ENCODE measurements at regions not wholly inside any gene's neighbourhood (a gene's known extent, or its start where the extent isn't known, plus 50 kb on each side); places are given as distances from the start of the nearest gene placed in this dataset.

- H3K4me3 Mint-ChIP-seq = no peak overlapping the region
- no peaks in the 10 kb centered on the region for H3K36me3 Mint-ChIP-seq
- H3K27me3 Mint-ChIP-seq (ENCODE audit: low read depth) = no peaks in the 10 kb centered on the region
- no peak for DNase-seq (ENCODE audit: low spot score in 2 of 2, unreplicated experiment in 2 of 2)
- H3K9me3 Mint-ChIP-seq = peaks cover 21% of the 10 kb centered on the region
- H3K4me1 Mint-ChIP-seq = no peaks in the 10 kb centered on the region
- H3K27ac Mint-ChIP-seq = no peak overlapping the region
- no peak for TF ChIP-seq CTCF (IDR thresholded peaks at IDR 0.05; ENCODE audit: unreplicated experiment)
These were observed 348.4 kb downstream of the EFNB2 start for GRCh38 chr13:106187101-106187500.

- Mint-ChIP-seq H3K4me1 (no peaks in the 10 kb centered on the region), H3K36me3 (no peaks in the 10 kb centered on the region)
These were observed 349.0 kb downstream of the EFNB2 start for GRCh38 chr13:106186366-106187030.

DNA sequence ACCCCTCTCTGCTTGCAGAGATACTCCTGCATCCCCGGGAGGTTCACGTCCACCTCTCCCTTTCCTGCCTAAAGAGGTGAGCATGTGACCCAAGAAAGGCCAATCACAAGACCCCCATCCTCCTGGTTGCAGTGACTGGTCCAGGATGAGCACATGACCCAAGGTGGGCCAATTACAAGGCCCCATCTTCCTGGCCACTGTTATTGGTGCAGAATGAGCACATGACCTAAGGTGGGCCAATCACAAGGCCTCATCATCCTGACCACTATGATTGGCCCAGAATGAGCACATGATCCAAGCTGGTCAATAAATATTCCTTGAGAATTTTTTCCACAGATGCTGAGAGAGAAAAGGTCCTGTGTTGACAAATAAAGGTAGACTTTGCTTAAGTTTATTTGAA lies 350.7 kb downstream of the EFNB2 start:
- no peaks in the 10 kb centered on the region for H3K27me3 Mint-ChIP-seq (ENCODE audit: low read depth)
- H3K36me3 Mint-ChIP-seq = no peaks in the 10 kb centered on the region
- no peak for TF ChIP-seq CTCF (IDR thresholded peaks at IDR 0.05; ENCODE audit: unreplicated experiment)
- H3K9me3 Mint-ChIP-seq = peaks cover 30% of the 10 kb centered on the region
- no peak overlapping the region for H3K4me3 Mint-ChIP-seq
- H3K27ac Mint-ChIP-seq = no peak overlapping the region
- H3K4me1 Mint-ChIP-seq = no peaks in the 10 kb centered on the region
- no peak for DNase-seq (ENCODE audit: low spot score in 2 of 2, unreplicated experiment in 2 of 2)

More at GRCh38 chr13:106186366-106187030, 349.0 kb downstream of the EFNB2 start:
- H3K9me3 Mint-ChIP-seq = peaks cover 20% of the 10 kb centered on the region
- no peak for DNase-seq (ENCODE audit: low spot score in 2 of 2, unreplicated experiment in 2 of 2)
- no peaks in the 10 kb centered on the region for H3K27me3 Mint-ChIP-seq (ENCODE audit: low read depth)
- no peak overlapping the region for H3K27ac Mint-ChIP-seq
- TF ChIP-seq CTCF (IDR thresholded peaks at IDR 0.05; ENCODE audit: unreplicated experiment) = no peak
- no peak overlapping the region for H3K4me3 Mint-ChIP-seq

DNA sequence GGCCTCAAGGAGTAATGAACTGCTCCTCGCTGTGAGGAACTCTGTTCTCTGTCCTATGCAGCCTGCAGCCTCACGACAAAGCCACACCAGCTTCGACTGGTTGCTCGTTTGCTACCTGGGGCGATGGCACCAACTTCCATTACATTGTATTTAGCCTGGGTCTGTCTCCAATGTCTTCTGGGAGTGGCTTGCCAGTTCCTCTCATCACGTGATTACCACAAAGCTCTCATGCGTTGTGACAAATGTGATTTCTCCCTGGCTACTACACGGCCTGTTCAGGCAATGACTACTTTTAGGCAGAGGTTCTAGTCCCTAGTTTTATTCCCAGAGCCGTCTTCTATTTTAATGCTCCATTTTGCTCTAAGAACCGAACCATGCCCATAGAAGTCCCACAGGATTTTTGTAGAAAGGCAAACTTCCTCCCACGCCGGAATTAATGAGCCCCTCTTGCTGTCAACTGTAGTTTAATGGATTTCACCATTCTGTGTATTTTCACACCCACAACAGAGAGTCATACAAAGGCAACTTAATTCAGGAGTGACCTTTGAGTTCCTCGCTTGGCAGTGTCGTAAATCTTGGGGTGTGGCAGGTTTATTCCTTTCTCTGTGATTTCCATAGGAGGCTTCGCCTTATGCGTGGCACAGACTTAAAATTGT lies 351.9 kb downstream of the EFNB2 start:
- Mint-ChIP-seq H3K9me3 (peaks cover 31% of the 10 kb centered on the region), H3K36me3 (no peaks in the 10 kb centered on the region), H3K4me1 (no peaks in the 10 kb centered on the region), H3K27me3 (ENCODE audit: low read depth) (no peaks in the 10 kb centered on the region), H3K4me3 (no peak overlapping the region), H3K27ac (no peak overlapping the region)
- no peak for TF ChIP-seq CTCF (IDR thresholded peaks at IDR 0.05; ENCODE audit: unreplicated experiment)
- no peak for DNase-seq (ENCODE audit: low spot score in 2 of 2, unreplicated experiment in 2 of 2)

DNA sequence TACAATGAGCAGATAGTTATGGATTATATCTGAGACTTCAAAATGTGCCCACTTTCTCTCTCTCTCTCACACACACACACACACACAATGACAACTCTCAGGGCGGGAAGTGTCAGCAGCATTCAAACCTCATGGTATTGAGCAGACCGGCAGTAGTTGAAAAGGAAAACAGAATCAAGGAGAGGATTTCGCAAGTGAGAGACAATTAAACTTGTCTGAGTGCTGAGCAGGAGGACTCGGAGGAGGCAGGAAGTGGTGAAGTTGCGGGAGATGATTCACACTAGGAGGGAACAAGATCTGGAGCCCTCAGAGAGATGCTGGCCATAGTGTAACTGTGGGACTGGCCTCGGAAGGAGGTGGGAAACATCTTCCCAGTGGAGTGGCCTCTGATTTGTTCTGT lies 353.1 kb downstream of the EFNB2 start:
- H3K9me3 Mint-ChIP-seq = peaks cover 28% of the 10 kb centered on the region
- no peak overlapping the region for H3K27ac Mint-ChIP-seq
- no peak for TF ChIP-seq CTCF (IDR thresholded peaks at IDR 0.05; ENCODE audit: unreplicated experiment)
- H3K36me3 Mint-ChIP-seq = no peaks in the 10 kb centered on the region
- H3K27me3 Mint-ChIP-seq (ENCODE audit: low read depth) = no peaks in the 10 kb centered on the region
- no peak for DNase-seq (ENCODE audit: low spot score in 2 of 2, unreplicated experiment in 2 of 2)
- no peak overlapping the region for H3K4me3 Mint-ChIP-seq
- H3K4me1 Mint-ChIP-seq = no peaks in the 10 kb centered on the region
